Midbrain (tissue), 1 donor: ENCODE measurements at regions not wholly inside any gene's neighbourhood (a gene's known extent, or its start where the extent isn't known, plus 50 kb on each side); places are given as distances from the start of the nearest gene placed in this dataset.
A peak's percentile ranks its signal among the peaks of the same experiment; 100 is the strongest.

Experiments
- DNase-seq: peaks from one replicate; lab custom pipeline; 2025; lab: John Stamatoyannopoulos, UW

GRCh38 chr13:104416973-104417372, 1350.8 kb upstream of the SLC10A2 start:
- no peak for DNase-seq

GRCh38 chr13:104414771-104415170, 1348.6 kb upstream of the SLC10A2 start:
- no peak for DNase-seq

GRCh38 chr13:104414181-104414580, 1348.0 kb upstream of the SLC10A2 start:
- no peak for DNase-seq

- DNase-seq, result no peak
Observed at GRCh38 chr13:104411141-104411765, 1345.0 kb upstream of the SLC10A2 start.

- no peak for DNase-seq
Observed at GRCh38 chr13:104408733-104409132, 1342.5 kb upstream of the SLC10A2 start.

- no peak for DNase-seq
Observed at GRCh38 chr13:104404325-104404724, 1338.1 kb upstream of the SLC10A2 start.

- DNase-seq, result no peak
Observed at GRCh38 chr13:104389691-104390090, 1323.5 kb upstream of the SLC10A2 start.

GRCh38 chr13:104387510-104387909, 1321.3 kb upstream of the SLC10A2 start:
- no peak for DNase-seq

- no peak for DNase-seq
Observed at GRCh38 chr13:104385404-104385803, 1319.2 kb upstream of the SLC10A2 start.

GRCh38 chr13:104382951-104383350, 1316.7 kb upstream of the SLC10A2 start:
- no peak for DNase-seq

- DNase-seq, result no peak
Observed at GRCh38 chr13:104376588-104376987, 1310.4 kb upstream of the SLC10A2 start.

GRCh38 chr13:104375614-104376013, 1309.4 kb upstream of the SLC10A2 start:
- DNase-seq, result no peak

- no peak for DNase-seq
Observed at GRCh38 chr13:104372095-104372655, 1306.0 kb upstream of the SLC10A2 start.

GRCh38 chr13:104365430-104365829, 1299.2 kb upstream of the SLC10A2 start:
- no peak for DNase-seq

- DNase-seq, result no peak
Observed at GRCh38 chr13:104357672-104358354, 1291.6 kb upstream of the SLC10A2 start.

- DNase-seq, result no peak
Observed at GRCh38 chr13:104357174-104357573, 1291.0 kb upstream of the SLC10A2 start.

- DNase-seq, result no peak
Observed at GRCh38 chr13:104355041-104355670, 1288.9 kb upstream of the SLC10A2 start.

GRCh38 chr13:104327211-104327610, 1261.0 kb upstream of the SLC10A2 start:
- DNase-seq, result no peak

- DNase-seq, result no peak
Observed at GRCh38 chr13:104326523-104326922, 1260.3 kb upstream of the SLC10A2 start.

GRCh38 chr13:104321756-104322155, 1255.5 kb upstream of the SLC10A2 start:
- no peak for DNase-seq

- DNase-seq, result no peak
Observed at GRCh38 chr13:104320446-104320845, 1254.2 kb upstream of the SLC10A2 start.

GRCh38 chr13:104318121-104318520, 1251.9 kb upstream of the SLC10A2 start:
- DNase-seq, result peak; percentile 13

- DNase-seq, result no peak
Observed at GRCh38 chr13:104315606-104316005, 1249.4 kb upstream of the SLC10A2 start.
